Thyroid gland (tissue), 4 donors: ENCODE measurements at regions not wholly inside any gene's neighbourhood (a gene's known extent, or its start where the extent isn't known, plus 50 kb on each side); places are given as distances from the start of the nearest gene placed in this dataset.
A peak's percentile ranks its signal among the peaks of the same experiment; 100 is the strongest.

ENCODE experiments used
- DNase-seq, 2 donors: peaks; one replicate each; pipeline ENCODE4 v3.0.0-alpha.2; 2019
- H3K27ac ChIP-seq, 3 donors: fragments of 200-600 bp; sonication (generic); 1 replicate in 2 of 3; 2 replicates in 1 of 3; pipeline ENCODE4 v1.5.1; 2016 to 2019; ENCODE audit warnings: mild to moderate bottlenecking in 1 of 3, moderate library complexity in 1 of 3
- H3K27me3 ChIP-seq: fragments of 200-600 bp; sonication (generic); one replicate; pipeline ENCODE4 v1.5.1; 2019
- H3K36me3 ChIP-seq, 2 donors: fragments of 200-600 bp; sonication (generic); one replicate each; pipeline ENCODE4 v1.5.1; 2016 to 2019
- H3K4me1 ChIP-seq, 2 donors: fragments of 200-600 bp; sonication (generic); one replicate each; pipeline ENCODE4 v1.5.1; 2017 to 2019
- H3K4me3 ChIP-seq, 3 donors: fragments of 200-600 bp; sonication (generic); replicated peaks in 1 of 3; 1 replicate in 2 of 3; 2 replicates in 1 of 3; pipeline ENCODE4 v1.5.1; 2016; ENCODE audit warnings: mild to moderate bottlenecking in 1 of 3
- H3K9me3 ChIP-seq: fragments of 200-600 bp; sonication (generic); one replicate; pipeline ENCODE4 v1.5.1; 2017
- CTCF ChIP-seq, 6 experiments: fragments of 200-600 bp in 3 of 6; fragments of 450-650 bp in 3 of 6; sonication (generic) in 3 of 6; IDR thresholded peaks; one replicate each; pipeline ENCODE4 v1.5.1; 2016 to 2019; ENCODE audit warnings: antibody characterized with exemption in 6 of 6, mild to moderate bottlenecking in 2 of 6, inconsistent platforms in 1 of 6, moderate library complexity in 1 of 6
- POLR2A ChIP-seq, 2 donors: fragments of 450-650 bp; IDR thresholded peaks; one replicate each; pipeline ENCODE4 v1.6.1; 2017; ENCODE audit warnings: antibody characterized with exemption in 2 of 2, mild to moderate bottlenecking in 2 of 2, moderate library complexity in 1 of 2
- WGBS, 2 donors: methylation state at CpG; one replicate each; pipeline ENCODE4 v1.1.5; 2017; 5-methylcytosine and 5-hydroxymethylcytosine counted together
- intact Hi-C: fragments of 100-400 bp; cut with DNase I; formaldehyde crosslinking; loops from one replicate; pipeline ENCODE4 v1.15.1; 2023

GRCh38 chrX:20606831-20607230 lies 340.1 kb upstream of the RPS6KA3 start:
- 83% methylated on average over 4 of the region's 4 CpGs for WGBS, 2 donors
- H3K4me3 ChIP-seq: no peak overlapping the region
- intact Hi-C loops: no loop called here
- no peak overlapping the region for H3K27ac ChIP-seq
- no peaks in the 10 kb centered on the region for H3K27me3 ChIP-seq
- TF ChIP-seq POLR2A (IDR thresholded peaks at IDR 0.05) (no peak), CTCF (IDR thresholded peaks at IDR 0.05) (no peak)
- no peak for DNase-seq
- no peaks in the 10 kb centered on the region for H3K36me3 ChIP-seq
- no peaks in the 10 kb centered on the region for H3K4me1 ChIP-seq
- no peaks in the 10 kb centered on the region for H3K9me3 ChIP-seq

- no peak for TF ChIP-seq CTCF (IDR thresholded peaks at IDR 0.05)
- TF ChIP-seq POLR2A (IDR thresholded peaks at IDR 0.05): no peak
Observed at GRCh38 chrX:20596856-20597255, 330.1 kb upstream of the RPS6KA3 start.

GRCh38 chrX:20595928-20596575 lies 329.3 kb upstream of the RPS6KA3 start:
- H3K9me3 ChIP-seq: no peaks in the 10 kb centered on the region
- no peak for TF ChIP-seq POLR2A (IDR thresholded peaks at IDR 0.05)
- TF ChIP-seq CTCF (IDR thresholded peaks at IDR 0.05): no peak
- H3K27me3 ChIP-seq: no peaks in the 10 kb centered on the region
- no peaks in the 10 kb centered on the region for H3K4me1 ChIP-seq
- intact Hi-C loops: no loop called here
- DNase-seq: peak; percentile 17 to 20
- H3K27ac ChIP-seq: no peak overlapping the region
- H3K4me3 ChIP-seq: no peak overlapping the region
- no peaks in the 10 kb centered on the region for H3K36me3 ChIP-seq
- WGBS, 2 donors: 14 to 56% methylated on average over 3 of the region's 6 CpGs

More at GRCh38 chrX:20596856-20597255, 330.1 kb upstream of the RPS6KA3 start:
- Histone ChIP-seq H3K4me1 (no peaks in the 10 kb centered on the region), H3K9me3 (no peaks in the 10 kb centered on the region), H3K36me3 (no peaks in the 10 kb centered on the region), H3K27me3 (no peaks in the 10 kb centered on the region), H3K4me3 (no peak overlapping the region), H3K27ac (no peak overlapping the region)
- no peak for DNase-seq
- 44 to 80% methylated on average over 1 of the region's 2 CpGs for WGBS, 2 donors
- intact Hi-C loops: no loop called here

- Histone ChIP-seq H3K4me1 (no peaks in the 10 kb centered on the region), H3K36me3 (no peaks in the 10 kb centered on the region), H3K4me3 (no peak overlapping the region), H3K27me3 (no peaks in the 10 kb centered on the region), H3K27ac (no peak overlapping the region), H3K9me3 (no peaks in the 10 kb centered on the region)
- 48 to 52% methylated on average over 2 of the region's 2 CpGs for WGBS, 2 donors
- intact Hi-C loops: no loop called here
- DNase-seq: no peak
- TF ChIP-seq CTCF (IDR thresholded peaks at IDR 0.05): peak in 2 of 6 experiments; percentile 12 to 18
- TF ChIP-seq POLR2A (IDR thresholded peaks at IDR 0.05): no peak
Observed at GRCh38 chrX:20594985-20595384, 328.3 kb upstream of the RPS6KA3 start.

GRCh38 chrX:20593836-20594235 lies 327.1 kb upstream of the RPS6KA3 start:
- no peak for DNase-seq
- Histone ChIP-seq H3K4me1 (no peaks in the 10 kb centered on the region), H3K9me3 (no peaks in the 10 kb centered on the region), H3K36me3 (no peaks in the 10 kb centered on the region), H3K27me3 (no peaks in the 10 kb centered on the region), H3K4me3 (no peak overlapping the region), H3K27ac (no peak overlapping the region)
- intact Hi-C loops: no loop called here
- 87 to 91% methylated on average over 2 of the region's 2 CpGs for WGBS, 2 donors
- no peak for TF ChIP-seq CTCF (IDR thresholded peaks at IDR 0.05)
- TF ChIP-seq POLR2A (IDR thresholded peaks at IDR 0.05): no peak
